B cell (primary cell): ENCODE measurements at regions not wholly inside any gene's neighbourhood (a gene's known extent, or its start where the extent isn't known, plus 50 kb on each side); places are given as distances from the start of the nearest gene placed in this dataset.

Source experiments
- CTCF ChIP-seq: fragments of 200-600 bp; IDR thresholded peaks from one replicate; pipeline ENCODE4 v1.8.0; 2022; ENCODE audit warnings: antibody characterized with exemption, mild to moderate bottlenecking
- EZH2 ChIP-seq: IDR thresholded peaks from 2 replicates; pipeline ENCODE4 v1.6.1; 2012; ENCODE audit warnings: borderline replicate concordance, low read depth, mild to moderate bottlenecking, moderate library complexity, low read length; ENCODE audit not compliant: insufficient read depth, poor library complexity, severe bottlenecking

DNA sequence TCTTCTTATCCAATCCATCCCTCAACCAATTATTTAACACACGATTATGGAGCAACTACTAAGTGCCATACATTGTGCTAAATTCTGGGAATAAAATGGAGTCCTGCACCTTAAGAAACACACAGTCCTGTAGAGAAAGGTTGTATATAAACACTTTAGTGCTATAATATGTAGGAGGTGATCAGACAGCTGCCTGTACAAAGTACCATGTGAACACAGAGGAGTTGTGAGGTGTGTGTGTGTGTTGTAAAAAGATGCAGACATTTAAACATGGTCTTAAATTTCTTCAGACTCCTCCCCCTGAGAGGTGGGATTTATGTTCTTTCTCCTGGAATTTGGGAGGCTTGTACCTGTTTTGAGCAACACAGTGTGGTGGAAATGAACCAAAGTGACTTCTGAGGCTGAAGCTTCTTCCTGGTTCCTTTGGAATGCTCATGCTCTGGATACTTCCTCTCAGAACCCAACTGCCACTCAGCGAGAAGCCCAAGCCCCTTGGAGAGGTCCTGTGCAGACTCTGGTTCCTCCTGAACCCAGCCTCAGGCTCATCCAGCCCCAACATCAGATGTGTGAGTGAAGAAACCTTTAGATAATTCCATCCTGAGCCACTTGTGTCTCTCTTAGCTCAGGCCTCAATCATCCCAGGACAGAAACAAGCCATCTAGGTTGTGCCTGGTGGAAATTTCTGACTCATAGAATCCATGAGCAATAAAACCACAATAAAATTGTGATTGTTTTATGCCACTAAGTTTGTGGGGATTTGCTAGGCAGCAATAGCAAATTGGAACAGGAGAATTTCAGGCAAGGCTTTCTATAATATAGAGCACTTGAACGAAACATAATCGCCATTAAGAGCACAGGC lies 161.2 kb upstream of the FAM3C start:
- TF ChIP-seq CTCF: no peak
- TF ChIP-seq EZH2: no peak
